EL (cell line): ENCODE measurements at regions not wholly inside any gene's neighbourhood (a gene's known extent, or its start where the extent isn't known, plus 50 kb on each side); places are given as distances from the start of the nearest gene placed in this dataset.
A peak's percentile ranks its signal among the peaks of the same experiment; 100 is the strongest.

ENCODE experiments used
- DNase-seq: peaks from one replicate; pipeline ENCODE4 v3.0.0-alpha.2; 2016

DNA sequence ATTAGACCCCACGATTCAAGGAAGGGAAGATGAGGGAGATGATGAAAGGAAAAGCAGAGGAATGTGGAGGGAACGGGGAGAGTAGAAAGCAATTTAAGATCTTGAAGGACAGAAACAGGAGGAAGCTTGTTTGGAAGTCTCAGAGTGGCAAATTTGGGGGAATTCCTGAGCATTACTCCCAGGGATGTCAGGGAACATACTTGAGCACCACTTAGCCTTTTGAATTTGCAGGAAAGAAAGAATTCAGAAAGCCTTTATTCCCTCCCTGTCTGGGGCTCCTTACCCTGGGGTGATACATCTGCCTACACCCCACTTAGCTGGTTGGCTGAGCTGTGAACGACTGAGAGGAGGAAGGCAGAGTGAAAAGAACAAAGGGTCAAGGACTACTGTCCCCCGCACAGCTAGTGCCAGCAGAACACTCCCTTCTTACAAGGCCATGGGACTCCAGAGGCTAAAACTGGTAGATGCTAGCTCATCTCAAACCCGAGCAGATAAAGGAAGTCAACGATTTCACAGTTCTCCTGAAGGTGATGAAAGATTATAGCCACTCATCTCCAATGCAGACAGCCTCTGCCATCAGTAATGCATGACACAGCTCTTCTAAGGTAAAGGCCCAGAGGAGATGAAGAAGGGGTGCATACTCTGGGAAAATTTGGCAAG lies 84.0 kb upstream of the AKIP1 start:
- no peak for DNase-seq

DNA sequence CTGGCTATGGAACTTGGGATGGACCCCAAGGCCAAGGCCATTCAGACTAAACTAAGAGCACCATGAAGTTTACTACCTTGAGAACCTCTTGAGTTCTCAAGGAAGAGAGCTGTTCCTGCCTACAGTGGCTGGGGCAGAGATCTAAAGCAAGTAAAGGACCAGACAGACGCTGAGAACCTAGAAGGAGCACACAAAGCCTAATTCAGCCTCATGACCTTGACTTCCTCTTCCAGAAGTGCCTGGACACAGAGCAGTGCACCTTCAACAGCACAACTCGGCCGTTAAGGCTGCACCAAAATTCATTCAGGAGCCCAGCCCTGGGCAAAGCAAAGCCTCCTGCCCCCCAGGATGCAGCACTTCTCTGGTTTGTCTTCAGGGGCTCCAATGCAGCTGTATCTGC lies 82.9 kb upstream of the AKIP1 start:
- DNase-seq, result no peak

DNA sequence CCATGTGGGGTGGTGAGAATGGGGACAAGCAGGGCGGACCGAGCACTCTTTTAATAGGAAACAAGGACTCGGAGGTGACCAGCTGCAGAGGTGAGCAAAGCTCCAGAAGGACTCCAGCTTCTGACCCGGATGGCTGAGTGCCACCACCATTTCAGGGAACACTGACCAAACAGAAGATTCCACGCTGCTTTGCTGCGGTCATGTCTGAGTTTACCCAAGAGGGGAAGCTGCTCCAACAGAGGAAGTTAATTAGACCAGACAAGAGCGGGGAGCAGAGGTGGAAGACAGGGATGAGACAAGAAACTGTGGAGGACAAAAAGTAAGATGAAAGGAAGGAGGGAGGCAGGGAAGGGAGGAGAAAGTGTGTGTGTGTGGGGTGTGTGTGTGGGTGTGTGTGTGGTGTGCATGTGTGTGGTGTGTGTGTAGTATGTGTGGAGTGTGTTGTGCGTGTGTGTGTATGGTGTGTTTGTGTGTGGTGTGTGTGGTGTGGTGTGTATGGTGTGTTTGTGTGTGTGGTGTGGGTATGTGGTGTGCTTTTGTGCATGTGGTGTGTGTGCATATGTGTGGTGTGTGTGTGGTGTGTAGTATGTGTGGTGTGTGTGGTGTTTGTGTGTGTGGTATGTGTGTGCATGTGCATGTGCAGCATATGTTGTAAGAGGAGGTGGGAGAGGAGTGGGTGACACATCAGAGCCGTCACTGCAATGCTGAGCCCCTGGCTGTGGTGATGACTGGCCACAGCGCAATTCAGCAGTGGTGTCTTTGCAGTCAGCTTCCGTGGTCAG lies 82.2 kb upstream of the AKIP1 start:
- DNase-seq, result peak; percentile 24

DNA sequence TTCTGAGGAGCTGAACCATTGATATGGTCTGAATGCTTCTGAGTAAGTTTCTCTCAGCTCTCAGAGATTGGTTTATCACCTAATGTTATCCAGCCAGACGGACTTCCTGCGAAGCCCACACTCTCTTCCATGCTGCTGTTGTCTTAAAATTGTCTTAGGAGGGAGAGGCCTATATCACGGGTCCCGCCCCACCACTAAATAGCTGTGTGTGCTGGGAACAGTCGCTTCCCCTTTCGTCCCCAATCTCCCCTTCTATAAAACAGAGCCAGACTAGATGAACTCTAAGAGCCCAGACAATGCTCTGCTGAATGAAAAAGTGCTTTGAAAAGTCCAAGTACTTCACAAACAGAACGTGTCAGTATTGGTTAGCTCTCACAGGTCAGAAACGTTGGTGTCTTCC lies 81.4 kb upstream of the AKIP1 start:
- DNase-seq, result no peak

DNA sequence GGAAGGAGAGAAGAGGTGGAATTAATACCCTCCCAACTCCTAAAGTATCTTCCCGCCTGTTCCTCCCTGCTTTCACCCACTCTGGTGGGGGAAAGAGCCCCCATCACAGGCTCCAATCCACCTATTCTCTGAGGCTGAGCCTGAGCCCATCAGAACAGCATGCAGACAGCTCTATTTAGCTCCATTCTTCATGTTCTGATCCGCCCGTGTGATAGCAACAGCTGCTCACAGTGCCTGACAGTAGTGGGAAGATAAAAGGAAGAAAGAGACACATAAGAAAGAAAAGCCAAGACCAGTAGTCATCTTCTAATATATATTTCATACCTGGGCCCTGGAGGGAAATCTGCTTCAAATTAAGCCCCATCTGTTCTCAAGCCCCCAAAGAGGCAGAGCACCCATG lies 80.3 kb upstream of the AKIP1 start:
- DNase-seq, result no peak

DNA sequence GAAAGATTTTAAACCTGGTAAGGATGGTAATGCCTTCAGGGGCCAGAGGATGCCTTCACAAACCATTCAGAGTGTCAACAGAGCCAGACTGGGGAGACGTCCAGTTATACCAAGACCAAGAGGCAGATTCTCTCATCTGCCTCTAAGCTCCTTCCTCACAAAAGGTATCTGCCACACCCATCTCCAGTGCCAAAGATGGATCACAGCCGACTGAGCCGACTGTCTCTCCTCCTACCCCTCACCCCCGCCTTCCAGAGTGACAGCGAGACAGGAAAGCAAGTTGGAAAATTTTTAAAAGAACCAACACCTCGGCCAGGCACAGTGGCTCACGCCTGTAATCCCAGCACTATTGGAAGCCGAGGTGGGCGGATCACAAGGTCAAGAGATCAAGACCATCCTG lies 79.1 kb upstream of the AKIP1 start:
- no peak for DNase-seq

DNA sequence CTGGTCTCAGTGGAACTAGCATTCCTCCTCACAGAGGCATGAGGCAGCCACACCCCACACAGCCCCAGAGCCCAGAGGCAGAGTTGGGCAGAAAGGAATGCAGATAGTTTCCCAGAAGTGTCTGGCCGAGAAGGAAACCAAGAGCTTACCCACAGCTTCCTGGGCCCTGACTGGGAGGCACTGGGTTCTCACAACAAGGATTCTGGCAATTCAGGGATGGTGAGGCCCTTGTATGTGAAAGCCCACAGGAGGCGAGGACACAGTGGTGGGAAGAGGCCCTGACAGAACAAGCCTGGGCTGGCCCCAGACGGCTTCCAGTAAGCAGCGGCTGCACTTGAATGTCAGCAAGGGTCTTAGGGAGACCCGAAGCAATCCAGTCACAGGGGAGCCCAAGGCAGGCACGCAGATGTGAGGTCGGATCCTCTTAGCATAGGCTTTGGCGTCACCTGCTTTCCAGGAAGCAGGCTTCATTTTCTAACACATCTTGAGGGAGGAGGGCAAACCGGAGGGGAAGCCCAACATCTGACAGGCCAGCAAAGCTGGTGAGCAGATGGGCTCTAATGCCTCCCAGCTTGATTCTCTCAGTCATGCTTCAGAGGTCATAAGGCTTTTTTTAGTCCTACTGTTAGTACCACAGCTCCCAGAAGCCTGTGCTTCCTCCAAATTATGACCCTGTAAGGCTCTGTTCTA lies 78.3 kb upstream of the AKIP1 start:
- peak; percentile 92 for DNase-seq

DNA sequence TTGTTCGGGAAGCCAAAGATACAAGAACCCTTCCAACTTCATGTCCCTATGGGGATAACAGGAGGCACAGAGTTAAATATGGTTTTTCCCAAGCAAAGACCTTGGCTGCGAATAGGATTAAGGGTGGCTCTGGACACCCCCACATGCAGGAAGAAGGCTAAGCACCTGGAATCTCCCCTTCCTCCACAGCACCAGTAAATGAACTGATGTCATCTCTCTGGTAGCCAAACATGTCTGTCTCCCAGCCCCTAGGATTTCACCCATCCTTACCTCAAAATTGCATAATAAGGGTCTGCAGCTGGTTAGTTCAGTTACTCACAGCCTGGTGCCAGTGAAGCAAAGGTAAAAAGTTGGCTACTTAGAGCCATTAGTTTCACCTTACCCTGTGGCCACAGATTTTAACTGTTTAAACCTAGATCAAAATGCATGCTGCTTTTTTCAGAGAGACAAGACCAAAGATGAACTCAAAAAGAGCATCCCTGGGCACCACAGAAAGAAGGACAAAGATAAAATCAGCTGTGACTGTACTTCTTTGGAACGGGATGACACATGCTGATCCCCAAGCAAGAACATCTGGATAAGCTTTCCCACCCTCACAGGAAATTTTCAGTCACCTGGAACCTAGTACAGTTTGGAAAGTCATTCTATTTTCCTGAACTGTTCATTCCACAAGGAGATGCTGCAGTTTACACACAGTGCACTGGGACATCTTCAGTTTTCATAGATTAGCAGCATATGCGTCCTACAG lies 77.2 kb upstream of the AKIP1 start:
- peak; percentile 63 for DNase-seq

DNA sequence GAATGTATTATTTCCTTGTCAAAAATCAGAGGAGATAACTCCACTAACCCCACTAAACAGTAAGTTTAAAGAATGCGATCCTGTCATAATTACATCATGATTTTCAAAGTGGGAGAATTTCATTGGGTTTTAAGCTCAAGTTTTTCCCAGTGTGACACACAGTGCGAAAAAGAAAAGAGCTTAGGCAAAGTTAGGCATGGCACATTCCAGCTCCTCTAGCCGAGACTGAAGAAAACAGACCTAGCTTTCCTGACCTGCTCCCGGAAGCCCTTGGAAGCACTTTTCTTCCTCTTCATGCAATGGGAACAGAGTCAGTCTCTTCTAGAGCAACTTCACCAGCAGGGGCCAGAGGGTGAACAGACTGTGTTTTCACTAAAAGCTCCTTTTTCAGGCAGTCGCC lies 76.6 kb upstream of the AKIP1 start:
- DNase-seq, result peak; percentile 48

DNA sequence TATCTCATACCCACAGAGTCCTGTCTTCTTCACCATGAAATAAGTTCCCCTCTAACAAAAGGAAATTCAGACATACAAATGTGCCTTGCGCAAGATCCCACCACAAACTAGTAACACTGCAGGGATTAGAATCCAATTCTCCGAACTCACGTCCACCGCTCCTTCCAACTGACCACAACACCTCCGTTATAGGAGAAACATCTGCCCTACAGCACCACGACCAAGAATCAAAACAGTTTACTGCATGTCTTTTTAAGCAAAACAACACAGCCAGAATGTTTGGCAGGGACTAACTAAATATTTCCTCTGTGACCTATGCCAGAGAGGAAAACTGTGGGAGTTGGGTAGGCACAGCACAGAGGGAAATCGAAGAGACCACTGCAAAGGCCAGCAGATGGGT lies 72.7 kb upstream of the AKIP1 start:
- peak; percentile 85 for DNase-seq

DNA sequence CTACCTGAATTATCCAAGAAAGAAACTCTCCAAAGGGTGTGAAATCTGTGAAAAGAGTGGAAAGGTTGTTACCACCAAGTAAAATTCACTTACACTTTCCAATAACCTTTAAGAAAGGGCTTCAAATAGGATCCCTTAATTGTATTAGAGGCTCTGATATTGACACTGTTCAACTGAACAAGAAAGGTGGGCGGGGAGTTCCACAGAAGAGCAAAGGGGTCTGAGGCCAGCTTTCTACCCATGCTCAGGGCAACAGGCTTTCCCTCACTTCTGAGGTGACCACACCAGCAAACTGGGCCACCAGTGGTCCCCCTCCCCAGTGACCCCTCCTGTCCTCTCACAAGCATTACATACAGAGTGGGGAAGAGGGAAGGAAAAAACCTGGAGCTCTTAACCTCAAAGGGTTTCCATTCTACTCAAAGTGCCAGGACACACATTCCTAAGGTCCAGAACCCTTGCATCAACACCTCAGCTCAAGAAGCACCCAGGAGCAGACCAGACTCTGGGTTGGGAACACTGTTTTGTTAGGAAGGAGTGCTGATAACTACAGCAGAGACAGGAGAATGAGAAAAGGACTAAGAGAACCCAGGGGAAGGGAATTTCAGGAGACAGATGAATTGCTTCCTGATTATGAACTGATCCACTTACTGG lies 71.6 kb upstream of the AKIP1 start:
- no peak for DNase-seq

DNA sequence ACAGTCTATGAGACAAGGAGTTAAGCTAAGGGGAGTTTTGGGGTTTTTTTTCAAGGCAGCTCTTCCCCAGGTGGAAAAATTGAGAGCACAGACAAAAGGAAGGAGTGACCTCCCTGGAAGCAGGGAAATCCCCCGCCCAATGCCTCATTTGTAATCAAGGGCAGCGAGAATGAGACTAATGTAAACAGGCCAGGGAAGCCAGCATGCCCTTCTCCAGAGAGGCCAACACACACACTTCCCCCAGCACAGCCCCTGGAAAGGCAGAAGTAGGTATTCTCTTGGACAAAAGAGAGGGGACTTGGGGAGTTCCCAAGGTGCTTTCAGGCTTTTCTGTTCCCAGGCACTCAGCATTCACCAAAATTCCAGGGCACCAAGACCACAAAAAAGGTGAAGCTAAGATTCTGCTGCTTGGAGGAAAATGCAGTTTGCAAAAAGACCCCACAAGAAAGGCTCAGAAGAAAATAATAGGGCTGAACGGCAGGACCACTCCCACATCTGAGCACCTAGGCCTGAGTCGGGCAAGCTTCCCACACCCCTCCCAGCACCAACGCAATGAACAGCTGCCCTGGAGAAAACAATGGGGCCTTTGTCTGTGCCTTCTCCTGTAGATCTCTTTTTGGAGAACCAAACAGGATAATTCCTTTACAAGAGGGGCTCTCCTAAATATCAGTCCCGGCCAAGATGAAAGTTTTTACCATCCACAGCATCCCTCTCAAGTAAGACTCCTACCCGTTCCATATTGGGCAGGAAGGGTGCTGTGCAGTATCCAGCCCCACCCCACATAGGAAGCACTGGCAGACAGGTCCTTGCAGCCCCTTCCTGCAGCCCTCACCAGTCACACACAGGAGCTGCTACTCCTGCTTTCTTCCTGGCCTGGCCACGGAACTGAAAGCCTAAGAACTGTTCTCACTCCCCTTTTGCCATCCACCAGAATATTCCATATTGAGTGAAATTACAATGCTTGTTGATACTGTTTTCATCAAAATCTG lies 70.7 kb upstream of the AKIP1 start:
- peak; percentile 26 for DNase-seq

DNA sequence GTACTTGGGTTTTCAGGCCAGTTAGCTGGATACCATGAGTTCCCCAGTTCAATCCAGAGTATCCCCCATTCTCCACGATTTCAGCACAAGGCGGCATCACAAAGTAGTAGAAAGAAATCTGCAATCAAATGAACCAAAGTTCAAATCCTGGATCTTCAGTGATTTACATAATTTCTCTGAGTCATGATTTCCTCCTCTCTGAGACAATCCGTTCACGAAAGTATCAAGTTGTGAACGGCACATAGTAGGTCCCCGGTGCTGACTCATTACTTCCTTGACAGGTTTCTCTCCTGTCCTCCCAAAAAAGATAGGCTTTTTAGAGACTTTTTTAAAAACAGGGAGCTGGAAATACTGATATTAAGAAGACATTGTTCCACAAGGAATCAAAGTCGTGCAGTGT lies 69.1 kb upstream of the AKIP1 start:
- DNase-seq, result no peak

DNA sequence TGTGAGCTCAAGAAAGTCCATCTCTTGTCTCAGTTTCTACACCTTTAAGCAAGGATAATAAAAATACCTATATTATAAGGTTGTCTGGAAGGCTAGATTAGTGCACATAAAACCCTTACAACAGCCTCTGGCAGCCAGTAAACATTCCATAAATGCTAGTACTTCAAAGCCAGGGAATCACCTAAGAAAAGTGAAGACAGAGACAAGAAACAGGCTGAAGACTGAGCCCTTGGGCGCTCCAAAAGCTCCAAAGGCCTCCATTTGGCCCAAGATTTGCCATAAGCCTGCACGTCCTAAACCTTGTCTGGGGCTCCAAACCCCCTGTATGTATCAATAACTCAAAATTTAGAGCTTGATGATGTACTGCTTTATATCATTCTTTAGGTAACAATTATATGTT lies 52.2 kb upstream of the AKIP1 start:
- no peak for DNase-seq
